ENCODE measurements at regions not wholly inside any gene's neighbourhood (a gene's known extent, or its start where the extent isn't known, plus 50 kb on each side); places are given as distances from the start of the nearest gene placed in this dataset.

- TF ChIP-seq POLR2A (IDR thresholded peaks at IDR 0.05): no peak
- TF ChIP-seq CTCF (IDR thresholded peaks at IDR 0.05): no peak
Observed at GRCh38 chr16:51057969-51058337, 93.1 kb downstream of the SALL1 start.
